Endothelial cell (in vitro differentiated cells): ENCODE measurements at regions not wholly inside any gene's neighbourhood (a gene's known extent, or its start where the extent isn't known, plus 50 kb on each side); places are given as distances from the start of the nearest gene placed in this dataset.

Experiments used
- DNase-seq: peaks from one replicate; pipeline ENCODE4 v3.0.0; 2021; ENCODE audit warnings: low spot score
- H3K27ac Mint-ChIP-seq: one replicate; pipeline ENCODE4 v1.8.0; 2021; ENCODE audit warnings: mixed read lengths, inconsistent platforms; ENCODE audit not compliant: unreplicated experiment
- H3K27me3 Mint-ChIP-seq: one replicate; pipeline ENCODE4 v1.8.0; 2021; ENCODE audit warnings: mild to moderate bottlenecking, moderate library complexity, mixed read lengths, inconsistent platforms; ENCODE audit not compliant: unreplicated experiment
- H3K36me3 Mint-ChIP-seq: one replicate; pipeline ENCODE4 v1.8.0; 2021; ENCODE audit warnings: mild to moderate bottlenecking, low read depth, mixed read lengths, inconsistent platforms; ENCODE audit not compliant: unreplicated experiment
- H3K4me1 Mint-ChIP-seq: one replicate; pipeline ENCODE4 v1.8.0; 2021; ENCODE audit warnings: mild to moderate bottlenecking, mixed read lengths, inconsistent platforms; ENCODE audit not compliant: unreplicated experiment
- H3K4me3 Mint-ChIP-seq: one replicate; pipeline ENCODE4 v1.8.0; 2021; ENCODE audit warnings: mild to moderate bottlenecking, mixed read lengths, inconsistent platforms; ENCODE audit not compliant: unreplicated experiment
- H3K9me3 Mint-ChIP-seq: one replicate; pipeline ENCODE4 v1.8.0; 2021; ENCODE audit warnings: mixed read lengths, inconsistent platforms; ENCODE audit not compliant: unreplicated experiment
- TF ChIP-seq, protein P1 (sequence below): fragments of 200-600 bp; sonication (generic); IDR thresholded peaks from one replicate; pipeline ENCODE4 v1.5.0; 2021; ENCODE audit warnings: antibody characterized with exemption; ENCODE audit not compliant: unreplicated experiment

- no peak overlapping the region for H3K27ac Mint-ChIP-seq
- DNase-seq = no peak
- no peak overlapping the region for H3K4me3 Mint-ChIP-seq
- H3K27me3 Mint-ChIP-seq = peaks cover 14% of the 10 kb centered on the region
- TF ChIP-seq, protein P1, sequence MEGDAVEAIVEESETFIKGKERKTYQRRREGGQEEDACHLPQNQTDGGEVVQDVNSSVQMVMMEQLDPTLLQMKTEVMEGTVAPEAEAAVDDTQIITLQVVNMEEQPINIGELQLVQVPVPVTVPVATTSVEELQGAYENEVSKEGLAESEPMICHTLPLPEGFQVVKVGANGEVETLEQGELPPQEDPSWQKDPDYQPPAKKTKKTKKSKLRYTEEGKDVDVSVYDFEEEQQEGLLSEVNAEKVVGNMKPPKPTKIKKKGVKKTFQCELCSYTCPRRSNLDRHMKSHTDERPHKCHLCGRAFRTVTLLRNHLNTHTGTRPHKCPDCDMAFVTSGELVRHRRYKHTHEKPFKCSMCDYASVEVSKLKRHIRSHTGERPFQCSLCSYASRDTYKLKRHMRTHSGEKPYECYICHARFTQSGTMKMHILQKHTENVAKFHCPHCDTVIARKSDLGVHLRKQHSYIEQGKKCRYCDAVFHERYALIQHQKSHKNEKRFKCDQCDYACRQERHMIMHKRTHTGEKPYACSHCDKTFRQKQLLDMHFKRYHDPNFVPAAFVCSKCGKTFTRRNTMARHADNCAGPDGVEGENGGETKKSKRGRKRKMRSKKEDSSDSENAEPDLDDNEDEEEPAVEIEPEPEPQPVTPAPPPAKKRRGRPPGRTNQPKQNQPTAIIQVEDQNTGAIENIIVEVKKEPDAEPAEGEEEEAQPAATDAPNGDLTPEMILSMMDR = no peak
- H3K4me1 Mint-ChIP-seq = peaks cover 17% of the 10 kb centered on the region
- H3K9me3 Mint-ChIP-seq = no peaks in the 10 kb centered on the region
- H3K36me3 Mint-ChIP-seq = peaks cover 3% of the 10 kb centered on the region
Observed at GRCh38 chr1:5686195-5686594, 306.0 kb downstream of the NPHP4 start.

GRCh38 chr1:5685446-5686040, 306.7 kb downstream of the NPHP4 start:
- Mint-ChIP-seq H3K27me3 (peaks cover 14% of the 10 kb centered on the region), H3K36me3 (peaks cover 3% of the 10 kb centered on the region), H3K9me3 (no peaks in the 10 kb centered on the region), H3K4me1 (peaks cover 14% of the 10 kb centered on the region), H3K27ac (no peak overlapping the region), H3K4me3 (no peak overlapping the region)
- no peak for DNase-seq
- TF ChIP-seq, protein P1 = no peak

- Mint-ChIP-seq H3K4me3 (no peak overlapping the region), H3K27me3 (peaks cover 14% of the 10 kb centered on the region), H3K4me1 (peaks cover 10% of the 10 kb centered on the region), H3K27ac (no peak overlapping the region), H3K36me3 (peaks cover 3% of the 10 kb centered on the region), H3K9me3 (no peaks in the 10 kb centered on the region)
- no peak for DNase-seq
- TF ChIP-seq, protein P1 = no peak
Observed at GRCh38 chr1:5684791-5685190, 307.4 kb downstream of the NPHP4 start.

GRCh38 chr1:5683446-5683845, 308.8 kb downstream of the NPHP4 start:
- peaks cover 16% of the 10 kb centered on the region for H3K27me3 Mint-ChIP-seq
- H3K36me3 Mint-ChIP-seq = peaks cover 7% of the 10 kb centered on the region
- TF ChIP-seq, protein P1 = no peak
- peak overlapping the region; percentile 24 for H3K4me3 Mint-ChIP-seq
- H3K9me3 Mint-ChIP-seq = no peaks in the 10 kb centered on the region
- H3K27ac Mint-ChIP-seq = no peak overlapping the region
- DNase-seq = no peak
- peaks cover 11% of the 10 kb centered on the region for H3K4me1 Mint-ChIP-seq

DNA sequence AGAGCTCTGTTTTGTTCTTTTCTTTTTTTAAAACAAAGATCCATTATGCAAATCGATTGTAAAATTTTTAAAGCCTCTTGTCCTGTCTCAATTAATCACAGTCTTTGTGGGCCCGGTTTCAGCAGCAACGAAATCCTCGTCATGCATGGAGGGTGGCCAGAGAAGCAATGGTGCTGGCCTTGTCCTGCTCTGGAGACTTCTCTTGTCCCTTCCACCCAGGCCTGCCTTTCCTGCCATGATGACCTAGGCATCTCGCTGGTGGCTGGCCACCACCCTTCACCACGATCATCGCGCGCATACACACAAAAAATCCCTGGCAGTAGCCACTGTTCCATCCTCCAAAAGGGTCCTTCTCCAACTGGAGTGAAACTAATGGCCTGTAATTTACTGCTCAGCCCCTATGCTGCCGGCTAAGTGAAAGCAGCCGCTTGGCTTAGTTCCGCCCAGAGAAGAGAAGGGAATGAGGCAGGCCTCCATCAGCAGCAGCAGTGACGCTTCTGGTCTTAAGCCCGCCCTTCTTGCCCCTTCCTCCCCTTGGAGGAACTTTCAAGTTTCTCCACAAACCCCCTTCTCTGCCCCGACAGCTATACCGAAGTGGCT, 309.5 kb downstream of the NPHP4 start:
- peaks cover 17% of the 10 kb centered on the region for H3K4me1 Mint-ChIP-seq

More for the DNA sequence above, 309.5 kb downstream of the NPHP4 start:
- TF ChIP-seq, protein P1 = no peak
- H3K9me3 Mint-ChIP-seq = no peaks in the 10 kb centered on the region
- H3K27ac Mint-ChIP-seq = no peak overlapping the region
- peaks cover 16% of the 10 kb centered on the region for H3K27me3 Mint-ChIP-seq
- no peak overlapping the region for H3K4me3 Mint-ChIP-seq
- DNase-seq = no peak
- H3K36me3 Mint-ChIP-seq = peaks cover 7% of the 10 kb centered on the region
